ENCODE measurements at regions not wholly inside any gene's neighbourhood (a gene's known extent, or its start where the extent isn't known, plus 50 kb on each side); places are given as distances from the start of the nearest gene placed in this dataset.

- H3K27ac ChIP-seq = no peak overlapping the region
- no peaks in the 10 kb centered on the region for H3K4me1 ChIP-seq (ENCODE audit: low read depth, poor library complexity, severe bottlenecking)
- H3K9ac ChIP-seq = no peak overlapping the region
- H3K79me2 ChIP-seq (ENCODE audit: insufficient read depth, low read depth) = no peaks in the 10 kb centered on the region
- TF ChIP-seq CTCF (conservative IDR thresholded peaks at IDR 0.05; ENCODE audit: low read depth, low read length) = no peak
- no peaks in the 10 kb centered on the region for H4K20me1 ChIP-seq (ENCODE audit: insufficient read depth)
- H3K27me3 ChIP-seq (ENCODE audit: insufficient read depth, low read depth) = no peaks in the 10 kb centered on the region
- H3K4me2 ChIP-seq = no peak overlapping the region
- H2AFZ ChIP-seq (ENCODE audit: low read depth) = no peak overlapping the region
- H3K36me3 ChIP-seq (ENCODE audit: insufficient read depth) = no peaks in the 10 kb centered on the region
- H3K4me3 ChIP-seq (IDR thresholded peaks at IDR 0.05; ENCODE audit: insufficient read depth, low read depth, low read length) = no peak overlapping the region
Observed at GRCh38 chr18:67846422-67847098, 330.0 kb upstream of the DSEL start.

- no peaks in the 10 kb centered on the region for H4K20me1 ChIP-seq (ENCODE audit: insufficient read depth)
- H3K4me2 ChIP-seq = no peak overlapping the region
- TF ChIP-seq CTCF (conservative IDR thresholded peaks at IDR 0.05; ENCODE audit: low read depth, low read length) = no peak
- H3K27me3 ChIP-seq (ENCODE audit: insufficient read depth, low read depth) = no peaks in the 10 kb centered on the region
- H3K4me3 ChIP-seq (IDR thresholded peaks at IDR 0.05; ENCODE audit: insufficient read depth, low read depth, low read length) = no peak overlapping the region
- no peaks in the 10 kb centered on the region for H3K4me1 ChIP-seq (ENCODE audit: low read depth, poor library complexity, severe bottlenecking)
- H3K9ac ChIP-seq = no peak overlapping the region
- no peak overlapping the region for H3K27ac ChIP-seq
- H3K79me2 ChIP-seq (ENCODE audit: insufficient read depth, low read depth) = no peaks in the 10 kb centered on the region
- H3K36me3 ChIP-seq (ENCODE audit: insufficient read depth) = no peaks in the 10 kb centered on the region
- no peak overlapping the region for H2AFZ ChIP-seq (ENCODE audit: low read depth)
Observed at GRCh38 chr18:67845035-67845434, 328.5 kb upstream of the DSEL start.

GRCh38 chr18:67840379-67840778, 323.9 kb upstream of the DSEL start:
- H3K4me2 ChIP-seq = no peak overlapping the region
- H2AFZ ChIP-seq (ENCODE audit: low read depth) = no peak overlapping the region
- no peaks in the 10 kb centered on the region for H3K27me3 ChIP-seq (ENCODE audit: insufficient read depth, low read depth)
- no peak for TF ChIP-seq CTCF (conservative IDR thresholded peaks at IDR 0.05; ENCODE audit: low read depth, low read length)
- H3K27ac ChIP-seq = no peak overlapping the region
- no peaks in the 10 kb centered on the region for H3K79me2 ChIP-seq (ENCODE audit: insufficient read depth, low read depth)
- H3K4me1 ChIP-seq (ENCODE audit: low read depth, poor library complexity, severe bottlenecking) = no peaks in the 10 kb centered on the region
- no peak overlapping the region for H3K9ac ChIP-seq
- no peak overlapping the region for H3K4me3 ChIP-seq (IDR thresholded peaks at IDR 0.05; ENCODE audit: insufficient read depth, low read depth, low read length)
- H4K20me1 ChIP-seq (ENCODE audit: insufficient read depth) = no peaks in the 10 kb centered on the region
- no peaks in the 10 kb centered on the region for H3K36me3 ChIP-seq (ENCODE audit: insufficient read depth)

- Histone ChIP-seq H2AFZ (ENCODE audit: low read depth) (no peak overlapping the region), H3K4me3 (IDR thresholded peaks at IDR 0.05; ENCODE audit: insufficient read depth, low read depth, low read length) (no peak overlapping the region), H3K9ac (no peak overlapping the region), H3K27me3 (ENCODE audit: insufficient read depth, low read depth) (no peaks in the 10 kb centered on the region), H3K79me2 (ENCODE audit: insufficient read depth, low read depth) (no peaks in the 10 kb centered on the region), H4K20me1 (ENCODE audit: insufficient read depth) (no peaks in the 10 kb centered on the region), H3K27ac (no peak overlapping the region), H3K36me3 (ENCODE audit: insufficient read depth) (no peaks in the 10 kb centered on the region), H3K4me2 (no peak overlapping the region), H3K4me1 (ENCODE audit: low read depth, poor library complexity, severe bottlenecking) (no peaks in the 10 kb centered on the region)
- TF ChIP-seq CTCF (conservative IDR thresholded peaks at IDR 0.05; ENCODE audit: low read depth, low read length) = no peak
Observed at GRCh38 chr18:67818432-67818831, 301.9 kb upstream of the DSEL start.

All from KMS-11 (cell line).